Testis (tissue), 2 donors: ENCODE measurements at regions not wholly inside any gene's neighbourhood (a gene's known extent, or its start where the extent isn't known, plus 50 kb on each side); places are given as distances from the start of the nearest gene placed in this dataset.

Experiments
- DNase-seq: peaks from one replicate; pipeline ENCODE4 v3.0.0-alpha.2; 2019
- H3K27ac ChIP-seq, 2 donors: fragments of 200-600 bp; sonication (generic); one replicate each; pipeline ENCODE4 v1.5.1; 2019
- H3K27me3 ChIP-seq: fragments of 200-600 bp; sonication (generic); one replicate; pipeline ENCODE4 v1.5.1; 2019
- H3K36me3 ChIP-seq: fragments of 200-600 bp; sonication (generic); one replicate; pipeline ENCODE4 v1.5.1; 2017; ENCODE audit warnings: low read depth; ENCODE audit errors: missing control alignments
- H3K4me1 ChIP-seq: fragments of 200-600 bp; sonication (generic); one replicate; pipeline ENCODE4 v1.5.1; 2019
- H3K4me3 ChIP-seq, 2 donors: fragments of 200-600 bp; sonication (generic); one replicate each; pipeline ENCODE4 v1.5.1; 2017 to 2019
- H3K9me3 ChIP-seq: fragments of 200-600 bp; sonication (generic); one replicate; pipeline ENCODE4 v1.5.1; 2017
- CTCF ChIP-seq, 3 experiments: fragments of 450-650 bp in 2 of 3; fragments of 200-600 bp in 1 of 3; sonication (generic) in 1 of 3; IDR thresholded peaks; one replicate each; pipeline ENCODE4 v1.5.1; 2016 to 2019; ENCODE audit warnings: antibody characterized with exemption in 3 of 3, mild to moderate bottlenecking in 2 of 3, moderate library complexity in 1 of 3
- POLR2A ChIP-seq: fragments of 450-650 bp; IDR thresholded peaks from one replicate; pipeline ENCODE4 v1.6.1; 2017; ENCODE audit warnings: antibody characterized with exemption, mild to moderate bottlenecking, moderate library complexity
- WGBS, 2 donors: methylation state at CpG; one replicate each; pipeline ENCODE4 v1.1.5; 2018; 5-methylcytosine and 5-hydroxymethylcytosine counted together
- intact Hi-C: fragments of 100-400 bp; cut with DNase I; formaldehyde crosslinking; loops from one replicate; pipeline ENCODE4 v1.15.1; 2023; ENCODE audit warnings: low total_unique reads

DNA sequence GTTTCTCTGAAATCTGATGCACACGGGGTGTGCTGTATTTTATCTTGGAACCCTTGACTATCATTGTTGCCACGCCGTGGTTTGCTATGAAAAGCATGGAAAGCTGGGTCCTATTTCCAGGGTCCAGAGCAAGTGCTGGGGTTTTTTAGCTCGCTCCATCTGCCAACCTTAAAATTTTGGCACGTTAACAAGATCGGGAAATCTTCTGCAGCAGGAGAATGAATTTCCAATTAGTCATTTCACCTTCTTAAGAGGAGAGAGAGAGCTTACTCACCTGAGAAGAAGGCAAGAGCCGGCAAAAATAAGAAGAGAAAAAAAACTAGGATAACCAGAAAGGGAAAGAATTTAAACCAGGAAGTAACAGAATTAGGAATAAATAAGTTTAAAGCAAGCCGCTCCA, 223.6 kb upstream of the CELF2 start:
- Histone ChIP-seq H3K4me1 (peaks cover 7% of the 10 kb centered on the region), H3K27me3 (no peaks in the 10 kb centered on the region), H3K27ac (no peak overlapping the region), H3K36me3 (no peaks in the 10 kb centered on the region), H3K4me3 (no peak overlapping the region), H3K9me3 (no peaks in the 10 kb centered on the region)
- TF ChIP-seq POLR2A, result no peak
- no peak for TF ChIP-seq CTCF (IDR thresholded peaks at IDR 0.05)
- intact Hi-C loops, result no loop called here
- no peak for DNase-seq
- WGBS, 2 donors, result 87 to 93% methylated on average over 8 of the region's 8 CpGs

GRCh38 chr10:10794791-10795191, 222.9 kb upstream of the CELF2 start:
- TF ChIP-seq POLR2A (no peak), CTCF (IDR thresholded peaks at IDR 0.05) (no peak)
- 87 to 89% methylated on average over 5 of the region's 5 CpGs for WGBS, 2 donors
- no peak for DNase-seq
- H3K4me1 ChIP-seq, result peaks cover 7% of the 10 kb centered on the region
- no peaks in the 10 kb centered on the region for H3K36me3 ChIP-seq
- intact Hi-C loops, result no loop called here
- H3K9me3 ChIP-seq, result no peaks in the 10 kb centered on the region
- no peaks in the 10 kb centered on the region for H3K27me3 ChIP-seq
- no peak overlapping the region for H3K27ac ChIP-seq
- H3K4me3 ChIP-seq, result no peak overlapping the region

DNA sequence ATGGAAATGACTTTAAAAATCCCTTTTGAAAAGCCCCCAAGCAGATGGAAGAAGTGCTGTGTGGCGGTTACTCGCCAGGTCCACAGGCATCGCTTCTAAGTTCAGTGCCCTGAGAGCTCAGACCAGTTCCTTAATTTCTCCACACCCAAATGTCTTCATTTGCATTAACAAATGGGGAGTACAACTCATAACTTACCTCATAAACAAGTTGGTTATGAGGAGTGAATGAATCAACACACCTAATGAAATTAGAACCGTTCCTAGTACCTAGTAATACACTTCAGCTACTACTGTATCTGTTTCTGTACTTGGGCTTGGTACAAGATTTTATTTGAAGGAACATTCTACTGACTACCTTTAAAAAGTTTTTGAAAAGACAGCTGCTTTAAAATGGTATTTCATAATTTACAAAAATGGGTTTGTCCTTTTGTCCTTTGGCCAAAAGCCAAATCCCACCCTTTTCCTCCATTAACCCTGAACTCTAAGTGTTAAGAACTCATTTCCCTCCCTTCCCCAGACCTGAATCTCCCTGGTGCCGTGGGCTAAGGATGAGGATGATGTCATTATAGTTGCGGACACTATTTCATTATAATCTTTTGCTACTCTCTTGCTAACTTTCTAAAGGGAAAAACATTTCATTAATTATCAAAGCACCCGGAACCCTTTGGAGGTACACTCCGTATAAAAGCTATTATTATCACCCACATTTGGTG, 221.5 kb upstream of the CELF2 start:
- no peak for DNase-seq
- peaks cover 7% of the 10 kb centered on the region for H3K4me1 ChIP-seq
- WGBS, 2 donors, result 66 to 68% methylated on average over 8 of the region's 8 CpGs

DNA sequence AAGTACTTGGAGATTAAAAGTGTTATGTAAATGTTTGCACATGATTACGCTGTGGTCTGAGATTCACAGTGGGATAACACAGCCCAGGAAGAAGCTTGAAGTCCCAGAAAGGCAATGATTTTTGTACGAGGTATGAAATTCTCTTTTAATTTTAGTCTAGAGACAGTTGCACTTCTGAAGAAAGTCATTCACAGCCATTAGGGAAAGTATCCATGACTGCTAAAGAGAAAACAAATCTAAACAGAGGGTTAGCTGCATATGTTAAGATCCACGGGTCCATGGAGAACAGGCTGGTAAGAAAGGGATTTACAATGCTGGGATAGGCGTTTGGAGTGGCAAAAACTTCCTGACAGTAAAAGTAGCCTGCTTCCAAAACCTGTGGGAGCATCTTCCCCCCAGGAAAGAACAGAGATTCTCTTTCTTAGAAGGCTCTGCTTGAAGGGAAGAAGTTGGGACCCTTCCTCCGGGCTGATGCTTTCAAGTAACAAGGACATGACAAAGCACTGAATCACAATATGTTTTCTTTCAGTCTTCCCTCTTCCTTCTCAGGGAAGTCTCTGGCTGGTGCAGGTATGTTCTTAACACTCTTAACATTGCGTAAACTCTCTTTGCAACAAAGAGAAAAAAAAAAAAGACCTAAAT, 220.8 kb upstream of the CELF2 start:
- no peak for DNase-seq
- 33 to 42% methylated on average over 6 of the region's 6 CpGs for WGBS, 2 donors
- intact Hi-C loops, result no loop called here
- Histone ChIP-seq H3K4me1 (peaks cover 7% of the 10 kb centered on the region), H3K9me3 (no peaks in the 10 kb centered on the region), H3K36me3 (no peaks in the 10 kb centered on the region), H3K27ac (peak overlapping the region; percentile 28 to 82), H3K4me3 (no peak overlapping the region), H3K27me3 (no peaks in the 10 kb centered on the region)
- TF ChIP-seq CTCF (IDR thresholded peaks at IDR 0.05) (no peak), POLR2A (no peak)

More for the DNA sequence above, 221.5 kb upstream of the CELF2 start:
- no peaks in the 10 kb centered on the region for H3K9me3 ChIP-seq
- TF ChIP-seq CTCF (IDR thresholded peaks at IDR 0.05) (no peak), POLR2A (no peak)
- intact Hi-C loops, result no loop called here
- peak overlapping the region; percentile 28 to 82 for H3K27ac ChIP-seq
- no peaks in the 10 kb centered on the region for H3K27me3 ChIP-seq
- no peak overlapping the region for H3K4me3 ChIP-seq
- H3K36me3 ChIP-seq, result no peaks in the 10 kb centered on the region
